T-helper 2 cell treated with Interferon-gamma antibody and Interleukin-4, amounts not matched to agents 5 μg/mL and 100 μg/mL, for 36 hours (primary cell): ENCODE measurements at regions not wholly inside any gene's neighbourhood (a gene's known extent, or its start where the extent isn't known, plus 50 kb on each side); places are given as distances from the start of the nearest gene placed in this dataset.

Experiments
- DNase-seq: peaks from one replicate; pipeline ENCODE4 v3.0.0; 2021; ENCODE audit warnings: low spot score
- H3K27ac Mint-ChIP-seq: one replicate; pipeline ENCODE4 v1.8.0; 2021; ENCODE audit warnings: mild to moderate bottlenecking, mixed read lengths
- H3K27me3 Mint-ChIP-seq: one replicate; pipeline ENCODE4 v1.8.0; 2021; ENCODE audit warnings: low read depth, mixed read lengths
- H3K36me3 Mint-ChIP-seq: one replicate; pipeline ENCODE4 v1.8.0; 2021; ENCODE audit warnings: low read depth, mixed read lengths
- H3K4me1 Mint-ChIP-seq: one replicate; pipeline ENCODE4 v1.8.0; 2021; ENCODE audit warnings: low read depth, mixed read lengths
- H3K4me3 Mint-ChIP-seq: one replicate; pipeline ENCODE4 v1.8.0; 2022; ENCODE audit warnings: mild to moderate bottlenecking, moderate library complexity, mixed read lengths
- H3K9me3 Mint-ChIP-seq: one replicate; pipeline ENCODE4 v1.8.0; 2021; ENCODE audit warnings: mixed read lengths

- H3K27ac Mint-ChIP-seq, result no peak overlapping the region
- no peak for DNase-seq
- H3K4me1 Mint-ChIP-seq, result no peaks in the 10 kb centered on the region
- peaks cover 4% of the 10 kb centered on the region for H3K9me3 Mint-ChIP-seq
- no peaks in the 10 kb centered on the region for H3K36me3 Mint-ChIP-seq
- no peaks in the 10 kb centered on the region for H3K27me3 Mint-ChIP-seq
- no peak overlapping the region for H3K4me3 Mint-ChIP-seq
These were observed 375.3 kb upstream of the XYLT1 start for GRCh38 chr16:17846030-17846429.

GRCh38 chr16:17845031-17845430 lies 374.3 kb upstream of the XYLT1 start:
- Mint-ChIP-seq H3K27ac (no peak overlapping the region), H3K4me1 (no peaks in the 10 kb centered on the region), H3K4me3 (no peak overlapping the region), H3K36me3 (no peaks in the 10 kb centered on the region), H3K9me3 (peaks cover 4% of the 10 kb centered on the region), H3K27me3 (no peaks in the 10 kb centered on the region)
- DNase-seq, result no peak

GRCh38 chr16:17843905-17844304 lies 373.1 kb upstream of the XYLT1 start:
- DNase-seq, result no peak
- Mint-ChIP-seq H3K27ac (no peak overlapping the region), H3K9me3 (peaks cover 4% of the 10 kb centered on the region), H3K4me1 (no peaks in the 10 kb centered on the region), H3K27me3 (no peaks in the 10 kb centered on the region), H3K4me3 (no peak overlapping the region), H3K36me3 (no peaks in the 10 kb centered on the region)

GRCh38 chr16:17839907-17840306 lies 369.1 kb upstream of the XYLT1 start:
- no peaks in the 10 kb centered on the region for H3K4me1 Mint-ChIP-seq
- peaks cover 4% of the 10 kb centered on the region for H3K9me3 Mint-ChIP-seq
- H3K36me3 Mint-ChIP-seq, result no peaks in the 10 kb centered on the region
- H3K4me3 Mint-ChIP-seq, result no peak overlapping the region
- no peak overlapping the region for H3K27ac Mint-ChIP-seq
- no peaks in the 10 kb centered on the region for H3K27me3 Mint-ChIP-seq
- DNase-seq, result no peak

DNA sequence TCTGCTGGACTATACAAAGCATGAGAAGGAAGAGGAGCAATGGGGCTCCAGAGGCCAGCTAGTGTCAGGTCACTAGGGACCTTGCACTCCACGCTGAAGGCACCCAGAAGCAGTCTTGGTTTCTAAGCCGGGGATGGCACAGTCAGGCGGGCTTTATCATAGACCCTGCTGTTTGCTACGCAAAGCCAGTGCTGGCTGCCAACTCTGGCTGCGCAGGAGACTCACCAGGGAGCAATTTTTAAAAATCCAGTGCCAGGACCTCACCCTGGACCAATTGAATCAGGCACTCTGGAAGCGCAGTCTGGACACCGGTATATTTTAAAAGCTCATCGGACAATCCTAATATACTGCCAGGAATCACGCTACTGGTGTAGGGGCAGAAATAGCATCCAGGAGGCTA lies 368.5 kb upstream of the XYLT1 start:
- Mint-ChIP-seq H3K36me3 (no peaks in the 10 kb centered on the region), H3K4me1 (no peaks in the 10 kb centered on the region), H3K9me3 (peaks cover 4% of the 10 kb centered on the region), H3K27ac (no peak overlapping the region), H3K4me3 (no peak overlapping the region), H3K27me3 (no peaks in the 10 kb centered on the region)
- no peak for DNase-seq

DNA sequence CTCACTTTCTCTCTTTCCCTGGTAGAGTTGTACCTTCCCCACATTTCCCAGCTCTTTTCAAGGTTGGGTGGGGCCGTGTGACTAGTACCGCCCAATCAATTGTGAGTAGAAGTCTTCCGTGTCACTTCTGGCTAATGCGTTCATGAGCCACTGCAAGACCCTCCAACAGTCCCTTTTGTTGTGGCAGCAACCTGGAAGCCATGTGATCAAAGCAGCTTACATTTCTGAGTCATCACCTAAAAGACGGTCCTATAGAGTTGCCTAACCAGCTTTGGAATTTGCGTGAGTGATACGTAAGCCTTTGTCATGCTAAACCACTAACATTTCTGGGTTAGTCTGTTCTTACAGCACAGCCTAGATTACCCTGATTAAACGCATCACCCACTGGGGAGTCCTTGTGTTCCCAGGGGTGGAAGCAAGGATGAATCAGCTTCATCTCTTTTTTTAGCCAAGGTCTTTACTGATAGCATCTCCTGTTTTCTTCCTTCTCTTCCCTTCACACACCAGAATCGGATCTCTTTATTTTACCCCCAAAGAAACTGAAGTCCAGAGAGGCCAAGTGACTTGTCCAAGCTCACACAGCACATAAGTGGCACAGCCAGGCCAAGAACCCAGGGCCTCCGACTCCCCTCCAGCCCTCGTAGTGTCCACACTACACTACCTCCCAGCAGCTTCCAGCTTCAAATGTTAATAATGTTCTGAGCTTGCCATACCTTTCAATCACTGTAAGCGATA lies 366.3 kb upstream of the XYLT1 start:
- DNase-seq, result no peak
- no peaks in the 10 kb centered on the region for H3K36me3 Mint-ChIP-seq
- H3K9me3 Mint-ChIP-seq, result peaks cover 4% of the 10 kb centered on the region
- H3K27ac Mint-ChIP-seq, result no peak overlapping the region
- H3K27me3 Mint-ChIP-seq, result no peaks in the 10 kb centered on the region
- no peak overlapping the region for H3K4me3 Mint-ChIP-seq
- H3K4me1 Mint-ChIP-seq, result no peaks in the 10 kb centered on the region

DNA sequence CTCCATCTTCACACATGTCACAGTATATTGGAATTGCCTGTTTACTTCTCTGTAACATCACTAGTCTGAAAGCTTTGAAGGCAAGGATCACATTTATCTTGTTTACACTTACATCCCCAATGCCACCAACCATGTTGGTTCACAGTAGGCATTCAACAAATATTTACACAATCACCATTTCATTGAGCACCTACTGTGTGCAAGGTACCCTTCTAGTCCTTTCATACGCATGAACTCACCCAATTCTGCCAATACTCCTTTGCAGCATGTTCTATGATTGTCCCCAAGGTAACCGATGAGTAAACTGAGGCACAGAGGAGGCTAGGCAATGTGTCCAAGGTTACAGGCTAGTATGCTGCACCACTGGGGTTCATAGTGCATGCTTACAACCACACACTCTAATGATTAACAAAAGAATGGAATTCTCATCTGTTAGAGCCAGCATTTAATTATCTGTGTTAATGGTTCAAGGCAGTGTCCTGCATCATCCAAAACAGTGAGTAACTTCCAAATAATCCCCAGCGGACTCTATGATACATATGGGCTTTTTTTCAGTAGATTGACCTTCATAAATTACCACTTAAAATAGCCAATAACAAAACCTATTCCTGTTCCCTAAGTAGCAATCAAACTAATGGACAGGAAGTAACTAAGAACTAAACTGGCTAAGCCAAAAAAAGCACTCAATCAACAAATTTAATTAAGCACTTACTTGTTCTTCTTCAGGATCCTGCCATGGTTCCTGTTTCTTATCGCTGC lies 364.5 kb upstream of the XYLT1 start:
- Mint-ChIP-seq H3K4me1 (no peaks in the 10 kb centered on the region), H3K36me3 (no peaks in the 10 kb centered on the region), H3K27ac (no peak overlapping the region), H3K27me3 (no peaks in the 10 kb centered on the region), H3K4me3 (no peak overlapping the region), H3K9me3 (no peaks in the 10 kb centered on the region)
- DNase-seq, result no peak

DNA sequence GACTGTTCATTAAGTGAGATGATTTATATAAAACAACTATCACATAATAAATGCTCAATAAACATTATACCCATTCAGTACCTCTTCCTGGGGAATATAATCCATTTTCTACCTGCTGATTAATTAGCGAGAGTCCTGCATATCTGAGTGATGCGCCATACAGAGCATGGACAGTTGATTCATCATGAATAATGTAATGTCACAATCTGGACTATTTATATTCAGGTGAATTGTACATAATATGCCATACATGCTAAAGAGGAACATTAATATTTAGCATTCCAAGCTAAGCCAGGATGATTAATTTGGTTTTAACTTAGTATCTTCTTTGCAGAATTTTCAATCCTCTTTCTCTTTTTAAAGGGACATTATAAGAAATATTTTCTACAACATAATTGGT lies 362.0 kb upstream of the XYLT1 start:
- H3K9me3 Mint-ChIP-seq, result no peaks in the 10 kb centered on the region
- no peaks in the 10 kb centered on the region for H3K27me3 Mint-ChIP-seq
- H3K27ac Mint-ChIP-seq, result no peak overlapping the region
- no peak for DNase-seq
- H3K36me3 Mint-ChIP-seq, result no peaks in the 10 kb centered on the region
- H3K4me3 Mint-ChIP-seq, result no peak overlapping the region
- no peaks in the 10 kb centered on the region for H3K4me1 Mint-ChIP-seq

- Mint-ChIP-seq H3K4me3 (no peak overlapping the region), H3K27me3 (no peaks in the 10 kb centered on the region), H3K27ac (no peak overlapping the region), H3K36me3 (no peaks in the 10 kb centered on the region), H3K4me1 (no peaks in the 10 kb centered on the region), H3K9me3 (no peaks in the 10 kb centered on the region)
- no peak for DNase-seq
These were observed 360.6 kb upstream of the XYLT1 start for GRCh38 chr16:17831330-17831729.

DNA sequence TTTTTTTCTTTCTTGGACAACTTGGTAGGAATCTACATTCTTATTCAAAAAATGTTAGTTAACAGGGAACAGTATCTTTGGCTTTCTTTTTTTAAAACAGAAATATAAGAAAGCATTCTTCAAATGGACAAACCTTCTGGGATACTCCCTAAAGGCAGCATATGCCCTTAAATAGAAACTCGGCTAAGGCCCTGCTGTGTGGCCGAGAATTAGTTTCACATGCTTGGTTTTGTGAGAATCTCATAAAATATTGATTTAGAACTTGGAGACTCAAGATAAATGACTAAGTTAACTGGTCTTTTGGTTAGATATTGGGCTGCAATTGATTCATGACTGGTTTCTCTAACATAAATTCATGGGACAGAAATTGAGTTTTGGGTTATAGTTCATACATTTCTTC lies 359.9 kb upstream of the XYLT1 start:
- H3K9me3 Mint-ChIP-seq, result no peaks in the 10 kb centered on the region
- DNase-seq, result no peak
- no peaks in the 10 kb centered on the region for H3K36me3 Mint-ChIP-seq
- no peak overlapping the region for H3K4me3 Mint-ChIP-seq
- H3K27ac Mint-ChIP-seq, result no peak overlapping the region
- no peaks in the 10 kb centered on the region for H3K27me3 Mint-ChIP-seq
- H3K4me1 Mint-ChIP-seq, result no peaks in the 10 kb centered on the region

DNA sequence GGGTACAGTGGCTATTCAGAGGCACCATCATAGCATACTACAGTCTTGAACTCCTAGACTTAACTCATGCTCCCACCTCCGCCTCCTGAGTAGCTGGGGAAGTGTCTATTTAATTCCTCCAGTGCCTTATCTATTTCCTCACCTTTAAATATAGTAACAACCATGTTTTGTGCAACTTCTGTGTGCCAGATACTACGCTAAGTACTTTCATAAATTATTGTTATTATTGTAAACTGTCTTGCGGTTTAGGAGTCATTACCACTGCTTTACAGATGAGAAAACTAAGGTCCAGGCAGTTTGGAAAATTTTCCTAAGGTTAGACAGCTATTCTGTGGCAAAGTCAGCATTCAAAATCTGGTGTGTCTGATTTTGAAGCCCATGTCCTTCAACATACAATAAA lies 359.1 kb upstream of the XYLT1 start:
- H3K27ac Mint-ChIP-seq, result no peak overlapping the region
- no peak overlapping the region for H3K4me3 Mint-ChIP-seq
- no peak for DNase-seq
- H3K27me3 Mint-ChIP-seq, result no peaks in the 10 kb centered on the region
- no peaks in the 10 kb centered on the region for H3K36me3 Mint-ChIP-seq
- no peaks in the 10 kb centered on the region for H3K9me3 Mint-ChIP-seq
- H3K4me1 Mint-ChIP-seq, result no peaks in the 10 kb centered on the region

DNA sequence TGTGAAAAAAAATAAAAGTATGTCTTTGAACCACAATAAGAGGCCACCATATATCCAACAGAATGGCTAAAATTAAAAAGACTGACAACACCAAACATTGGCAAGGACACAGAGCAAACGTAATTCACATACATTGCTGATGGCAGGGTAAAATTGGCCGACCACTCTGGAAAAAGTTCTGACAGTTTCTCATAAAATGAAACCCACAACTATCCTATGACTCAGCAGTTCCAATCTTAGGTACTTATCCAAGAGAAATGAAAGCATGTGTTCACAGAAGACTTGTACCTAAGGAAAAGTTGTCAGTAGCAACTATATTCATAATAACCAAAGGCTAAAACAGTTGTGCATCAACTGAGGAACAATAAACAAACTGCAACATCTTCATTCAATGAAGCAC lies 357.3 kb upstream of the XYLT1 start:
- H3K36me3 Mint-ChIP-seq, result no peaks in the 10 kb centered on the region
- H3K27me3 Mint-ChIP-seq, result no peaks in the 10 kb centered on the region
- no peak overlapping the region for H3K4me3 Mint-ChIP-seq
- H3K27ac Mint-ChIP-seq, result no peak overlapping the region
- H3K4me1 Mint-ChIP-seq, result no peaks in the 10 kb centered on the region
- no peaks in the 10 kb centered on the region for H3K9me3 Mint-ChIP-seq
- DNase-seq, result no peak

DNA sequence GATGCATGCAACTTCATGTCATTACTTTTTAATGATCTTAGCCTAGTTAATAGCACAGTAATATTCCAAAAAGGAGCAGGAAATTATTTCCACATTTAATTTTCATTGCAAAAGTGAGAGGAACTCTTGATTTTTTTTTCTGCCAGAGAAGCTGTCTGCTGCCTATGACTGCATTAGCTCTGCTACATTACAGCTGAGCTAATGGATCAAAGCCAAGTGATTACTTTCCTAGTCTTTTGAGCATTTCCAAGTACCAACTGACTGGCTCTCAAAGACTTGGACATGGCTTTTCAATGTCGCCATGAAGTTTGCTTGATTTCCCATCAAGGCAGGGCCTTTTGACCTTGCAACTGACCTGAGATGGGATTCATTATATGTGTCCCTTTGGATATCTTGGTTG lies 356.6 kb upstream of the XYLT1 start:
- H3K27ac Mint-ChIP-seq, result no peak overlapping the region
- no peaks in the 10 kb centered on the region for H3K27me3 Mint-ChIP-seq
- H3K4me3 Mint-ChIP-seq, result no peak overlapping the region
- H3K4me1 Mint-ChIP-seq, result no peaks in the 10 kb centered on the region
- no peaks in the 10 kb centered on the region for H3K36me3 Mint-ChIP-seq
- DNase-seq, result no peak
- no peaks in the 10 kb centered on the region for H3K9me3 Mint-ChIP-seq

DNA sequence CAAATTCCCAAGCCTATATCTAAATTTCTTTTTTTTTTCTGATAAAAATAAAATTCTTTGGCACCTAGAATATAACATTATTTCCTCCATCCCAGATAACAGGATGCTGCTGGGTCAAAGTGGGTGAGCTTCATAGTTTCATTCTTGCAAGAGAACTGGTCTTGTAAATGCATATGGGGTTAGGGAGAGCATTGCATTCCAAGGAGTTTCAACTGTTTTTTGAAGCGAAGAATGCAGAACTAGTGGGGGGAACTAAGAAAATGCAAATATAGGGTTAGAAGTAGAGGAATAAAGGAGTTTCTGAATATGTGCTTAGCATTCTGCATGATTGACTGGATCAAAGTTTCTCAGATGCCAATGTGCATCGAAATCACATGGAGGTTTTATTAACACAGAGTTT lies 347.2 kb upstream of the XYLT1 start:
- Mint-ChIP-seq H3K27me3 (no peaks in the 10 kb centered on the region), H3K36me3 (peaks cover 1% of the 10 kb centered on the region), H3K4me1 (no peaks in the 10 kb centered on the region), H3K4me3 (no peak overlapping the region), H3K27ac (no peak overlapping the region), H3K9me3 (peaks cover 27% of the 10 kb centered on the region)
- no peak for DNase-seq

DNA sequence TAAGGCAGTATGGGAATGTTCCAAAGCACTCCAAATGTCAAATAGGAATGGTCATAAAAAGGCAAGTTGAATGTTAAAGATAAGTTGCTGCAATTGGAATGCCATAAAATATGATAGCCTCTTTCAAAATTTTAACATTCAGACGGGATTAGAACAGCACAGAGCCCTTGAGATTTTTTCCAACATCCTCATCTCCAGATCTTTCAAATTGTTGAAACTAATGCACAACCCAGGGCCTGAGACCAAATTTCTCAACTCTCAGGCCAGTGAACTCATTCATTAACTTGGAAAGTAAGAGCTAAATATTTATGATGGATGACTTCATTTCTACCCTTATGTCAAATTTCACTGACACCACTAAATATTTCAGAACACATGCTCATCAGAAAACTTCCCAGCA lies 346.5 kb upstream of the XYLT1 start:
- Mint-ChIP-seq H3K4me3 (no peak overlapping the region), H3K9me3 (peaks cover 27% of the 10 kb centered on the region), H3K4me1 (no peaks in the 10 kb centered on the region), H3K27ac (no peak overlapping the region), H3K27me3 (no peaks in the 10 kb centered on the region), H3K36me3 (peaks cover 1% of the 10 kb centered on the region)
- no peak for DNase-seq
